ENCODE measurements at regions not wholly inside any gene's neighbourhood (a gene's known extent, or its start where the extent isn't known, plus 50 kb on each side); places are given as distances from the start of the nearest gene placed in this dataset.

DNA sequence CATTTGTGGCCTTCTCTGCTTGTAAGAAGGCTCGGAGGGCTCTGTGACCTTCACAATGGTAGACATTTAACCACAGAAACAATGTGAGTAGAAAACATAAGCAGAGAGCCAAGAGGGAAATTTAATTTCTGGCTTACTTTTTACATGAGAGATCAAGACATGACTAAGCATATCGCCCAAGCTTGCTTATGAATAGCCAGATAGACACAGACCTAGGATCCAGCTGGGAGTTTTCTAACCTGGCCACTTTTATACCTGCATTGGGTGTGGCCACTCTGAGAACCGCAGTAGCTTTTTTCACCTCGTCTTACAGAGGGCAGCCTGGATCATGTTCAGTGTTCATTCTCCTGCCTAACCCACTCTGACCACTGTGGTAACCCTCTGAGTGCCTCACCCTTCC, 244.9 kb upstream of the KCNN2 start:
- H3K79me2 ChIP-seq (ENCODE audit: insufficient read depth, low read length): no peaks in the 10 kb centered on the region
- no peaks in the 10 kb centered on the region for H4K20me1 ChIP-seq (ENCODE audit: low read depth, low read length)
- H3K4me3 ChIP-seq (ENCODE audit: insufficient read depth, low read length, poor library complexity, severe bottlenecking): no peak overlapping the region
- no peaks in the 10 kb centered on the region for H3F3A ChIP-seq (ENCODE audit: insufficient read depth)
- no peak overlapping the region for H3K9ac ChIP-seq (ENCODE audit: low read length)
- H3K27me3 ChIP-seq (ENCODE audit: low read length): no peaks in the 10 kb centered on the region
- H3K4me2 ChIP-seq (ENCODE audit: low read depth, low read length, poor library complexity, severe bottlenecking): no peak overlapping the region
- TF ChIP-seq, protein P1, sequence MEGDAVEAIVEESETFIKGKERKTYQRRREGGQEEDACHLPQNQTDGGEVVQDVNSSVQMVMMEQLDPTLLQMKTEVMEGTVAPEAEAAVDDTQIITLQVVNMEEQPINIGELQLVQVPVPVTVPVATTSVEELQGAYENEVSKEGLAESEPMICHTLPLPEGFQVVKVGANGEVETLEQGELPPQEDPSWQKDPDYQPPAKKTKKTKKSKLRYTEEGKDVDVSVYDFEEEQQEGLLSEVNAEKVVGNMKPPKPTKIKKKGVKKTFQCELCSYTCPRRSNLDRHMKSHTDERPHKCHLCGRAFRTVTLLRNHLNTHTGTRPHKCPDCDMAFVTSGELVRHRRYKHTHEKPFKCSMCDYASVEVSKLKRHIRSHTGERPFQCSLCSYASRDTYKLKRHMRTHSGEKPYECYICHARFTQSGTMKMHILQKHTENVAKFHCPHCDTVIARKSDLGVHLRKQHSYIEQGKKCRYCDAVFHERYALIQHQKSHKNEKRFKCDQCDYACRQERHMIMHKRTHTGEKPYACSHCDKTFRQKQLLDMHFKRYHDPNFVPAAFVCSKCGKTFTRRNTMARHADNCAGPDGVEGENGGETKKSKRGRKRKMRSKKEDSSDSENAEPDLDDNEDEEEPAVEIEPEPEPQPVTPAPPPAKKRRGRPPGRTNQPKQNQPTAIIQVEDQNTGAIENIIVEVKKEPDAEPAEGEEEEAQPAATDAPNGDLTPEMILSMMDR (IDR thresholded peaks at IDR 0.05; ENCODE audit: insufficient read depth, low read length, poor library complexity, severe bottlenecking): no peak
- TF ChIP-seq EZH2phosphoT487 (conservative IDR thresholded peaks at IDR 0.05; ENCODE audit: low read length): no peak
- no peaks in the 10 kb centered on the region for H3K9me2 ChIP-seq (replicated peaks; ENCODE audit: insufficient read depth, low read length)
- no peak overlapping the region for H2AFZ ChIP-seq (ENCODE audit: low read depth, low read length, severe bottlenecking)
- H3K27ac ChIP-seq (ENCODE audit: low read depth, low read length): no peak overlapping the region
- no peaks in the 10 kb centered on the region for H3K36me3 ChIP-seq (ENCODE audit: low read length)
- H3K9me3 ChIP-seq (ENCODE audit: insufficient read depth, low read length): no peaks in the 10 kb centered on the region

GRCh38 chr5:114118511-114118910, 243.4 kb upstream of the KCNN2 start:
- Histone ChIP-seq H3K4me2 (ENCODE audit: low read depth, low read length, poor library complexity, severe bottlenecking) (no peak overlapping the region), H3K27ac (ENCODE audit: low read depth, low read length) (no peak overlapping the region), H3K36me3 (ENCODE audit: low read length) (no peaks in the 10 kb centered on the region), H3K79me2 (ENCODE audit: insufficient read depth, low read length) (no peaks in the 10 kb centered on the region), H3K4me3 (ENCODE audit: insufficient read depth, low read length, poor library complexity, severe bottlenecking) (no peak overlapping the region), H3K27me3 (ENCODE audit: low read length) (no peaks in the 10 kb centered on the region), H2AFZ (ENCODE audit: low read depth, low read length, severe bottlenecking) (no peak overlapping the region), H3K9me3 (ENCODE audit: insufficient read depth, low read length) (no peaks in the 10 kb centered on the region), H3K9me2 (replicated peaks; ENCODE audit: insufficient read depth, low read length) (no peaks in the 10 kb centered on the region), H3F3A (ENCODE audit: insufficient read depth) (no peaks in the 10 kb centered on the region), H4K20me1 (ENCODE audit: low read depth, low read length) (no peaks in the 10 kb centered on the region), H3K9ac (ENCODE audit: low read length) (no peak overlapping the region)
- TF ChIP-seq, protein P1 (IDR thresholded peaks at IDR 0.05; ENCODE audit: insufficient read depth, low read length, poor library complexity, severe bottlenecking): no peak
- no peak for TF ChIP-seq EZH2phosphoT487 (conservative IDR thresholded peaks at IDR 0.05; ENCODE audit: low read length)

GRCh38 chr5:114120166-114120565, 241.7 kb upstream of the KCNN2 start:
- Histone ChIP-seq H3K9me3 (ENCODE audit: insufficient read depth, low read length) (no peaks in the 10 kb centered on the region), H3F3A (ENCODE audit: insufficient read depth) (no peaks in the 10 kb centered on the region), H3K9ac (ENCODE audit: low read length) (no peak overlapping the region), H3K36me3 (ENCODE audit: low read length) (no peaks in the 10 kb centered on the region), H3K4me3 (ENCODE audit: insufficient read depth, low read length, poor library complexity, severe bottlenecking) (no peak overlapping the region), H3K27ac (ENCODE audit: low read depth, low read length) (no peak overlapping the region), H3K9me2 (replicated peaks; ENCODE audit: insufficient read depth, low read length) (no peaks in the 10 kb centered on the region), H3K4me2 (ENCODE audit: low read depth, low read length, poor library complexity, severe bottlenecking) (no peak overlapping the region), H3K79me2 (ENCODE audit: insufficient read depth, low read length) (no peaks in the 10 kb centered on the region), H2AFZ (ENCODE audit: low read depth, low read length, severe bottlenecking) (no peak overlapping the region), H4K20me1 (ENCODE audit: low read depth, low read length) (no peaks in the 10 kb centered on the region), H3K27me3 (ENCODE audit: low read length) (no peaks in the 10 kb centered on the region)
- TF ChIP-seq EZH2phosphoT487 (conservative IDR thresholded peaks at IDR 0.05; ENCODE audit: low read length): no peak
- TF ChIP-seq, protein P1 (IDR thresholded peaks at IDR 0.05; ENCODE audit: insufficient read depth, low read length, poor library complexity, severe bottlenecking): no peak

Data from SU-DHL-6 (cell line).